ENCODE measurements at regions not wholly inside any gene's neighbourhood (a gene's known extent, or its start where the extent isn't known, plus 50 kb on each side); places are given as distances from the start of the nearest gene placed in this dataset.
"Not testable (repeated sequence)": the region's sequence is repeated elsewhere in the genome, so short reads cannot be mapped to it uniquely, and the experiment has no call there.

GRCh38 chr1:157315544-157315943 lies 177.3 kb upstream of the ETV3 start:
- DNase-seq, result no peak

GRCh38 chr1:157314408-157314807 lies 176.2 kb upstream of the ETV3 start:
- no peak for DNase-seq

- DNase-seq, result no peak
Measured at GRCh38 chr1:157313240-157313807, 175.1 kb upstream of the ETV3 start.

- DNase-seq, result no peak
Measured at GRCh38 chr1:157312082-157312812, 174.1 kb upstream of the ETV3 start.

- no peak for DNase-seq
Measured at GRCh38 chr1:157311730-157312081, 173.5 kb upstream of the ETV3 start.

GRCh38 chr1:157310805-157311729 lies 172.9 kb upstream of the ETV3 start:
- DNase-seq, result not testable (repeated sequence)

- DNase-seq, result no peak
Measured at GRCh38 chr1:157310401-157310800, 172.2 kb upstream of the ETV3 start.

- DNase-seq, result no peak
Measured at GRCh38 chr1:157307491-157307890, 169.3 kb upstream of the ETV3 start.

- no peak for DNase-seq
Measured at GRCh38 chr1:157306896-157307295, 168.7 kb upstream of the ETV3 start.

GRCh38 chr1:157304271-157304670 lies 166.1 kb upstream of the ETV3 start:
- no peak for DNase-seq

- DNase-seq, result no peak
Measured at GRCh38 chr1:157302724-157303123, 164.5 kb upstream of the ETV3 start.

GRCh38 chr1:157302199-157302497 lies 164.0 kb upstream of the ETV3 start:
- DNase-seq, result no peak

GRCh38 chr1:157301477-157302198 lies 163.4 kb upstream of the ETV3 start:
- no peak for DNase-seq

GRCh38 chr1:157294387-157295145 lies 156.4 kb upstream of the ETV3 start:
- DNase-seq, result not testable (repeated sequence)

- no peak for DNase-seq
Measured at GRCh38 chr1:157292809-157293564, 154.8 kb upstream of the ETV3 start.

GRCh38 chr1:157292302-157292701 lies 154.1 kb upstream of the ETV3 start:
- DNase-seq, result no peak

GRCh38 chr1:157291083-157291482 lies 152.9 kb upstream of the ETV3 start:
- no peak for DNase-seq

- no peak for DNase-seq
Measured at GRCh38 chr1:157289424-157290105, 151.4 kb upstream of the ETV3 start.

- DNase-seq, result no peak
Measured at GRCh38 chr1:157288996-157289395, 150.8 kb upstream of the ETV3 start.

GRCh38 chr1:157288492-157288891 lies 150.3 kb upstream of the ETV3 start:
- no peak for DNase-seq

GRCh38 chr1:157288006-157288405 lies 149.8 kb upstream of the ETV3 start:
- no peak for DNase-seq
